ENCODE measurements at regions not wholly inside any gene's neighbourhood (a gene's known extent, or its start where the extent isn't known, plus 50 kb on each side); places are given as distances from the start of the nearest gene placed in this dataset.
A peak's percentile ranks its signal among the peaks of the same experiment; 100 is the strongest.

DNA sequence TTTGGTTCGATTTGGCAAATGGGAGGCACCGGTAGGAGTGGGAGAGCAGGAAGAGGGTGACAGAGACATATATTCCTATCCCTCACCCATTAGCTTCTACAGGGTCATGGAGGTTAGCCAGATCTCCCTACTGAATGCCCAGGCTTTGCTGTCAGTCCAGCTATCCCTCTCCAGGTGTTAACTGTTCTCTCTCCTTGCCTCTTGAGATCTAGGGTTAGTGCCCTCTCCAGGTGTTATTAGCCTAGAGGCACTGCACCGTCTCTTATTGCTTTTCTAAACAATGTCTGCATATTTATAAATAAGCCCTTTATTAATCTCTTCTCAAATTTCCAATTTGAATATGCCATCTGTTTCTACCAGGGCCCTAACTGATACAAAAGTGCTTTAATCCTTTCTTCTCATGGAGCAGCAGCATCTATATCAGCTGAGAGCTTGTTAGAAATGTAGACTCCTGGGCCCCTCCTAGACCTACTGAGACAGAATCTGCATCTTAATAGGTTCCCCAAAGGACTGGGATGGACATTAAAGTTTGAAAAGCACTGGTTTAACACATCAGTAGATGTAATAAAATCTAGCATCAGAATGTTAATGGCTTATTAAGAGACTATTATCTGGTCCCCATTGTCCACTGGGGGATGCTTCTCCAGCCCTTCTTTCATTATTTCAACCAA lies 322.5 kb upstream of the SLC24A2 start:
- no peak for DNase-seq

DNA sequence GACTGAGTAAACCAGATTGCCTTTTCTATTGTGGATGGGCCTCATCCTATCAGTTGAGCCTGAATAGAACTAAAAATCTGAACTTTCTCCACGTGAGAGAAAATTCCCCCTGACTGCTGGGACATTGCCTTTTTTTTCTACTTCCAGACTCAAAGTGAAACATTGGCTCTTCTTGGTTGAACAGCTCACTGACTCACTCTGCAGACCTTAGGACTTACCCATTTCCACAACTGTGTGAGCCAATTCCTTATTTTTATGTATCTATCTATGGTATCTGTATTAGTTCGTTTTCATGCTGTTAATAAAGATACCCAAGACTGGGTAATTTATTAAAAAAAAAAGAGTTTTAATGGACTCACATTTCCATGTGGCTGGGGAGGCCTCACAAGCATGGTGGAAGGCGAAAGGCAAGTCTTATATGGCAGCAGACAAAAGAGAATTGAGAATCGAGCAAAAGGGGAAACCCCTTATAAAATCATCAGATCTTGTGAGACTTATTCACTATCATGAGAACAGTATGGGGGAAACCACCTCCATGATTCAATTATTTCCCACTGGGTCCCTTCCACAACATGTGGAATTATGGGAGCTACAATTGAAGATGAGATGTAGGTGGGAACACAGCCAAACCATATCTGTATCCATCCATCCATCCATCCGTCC lies 306.7 kb upstream of the SLC24A2 start:
- no peak for DNase-seq

DNA sequence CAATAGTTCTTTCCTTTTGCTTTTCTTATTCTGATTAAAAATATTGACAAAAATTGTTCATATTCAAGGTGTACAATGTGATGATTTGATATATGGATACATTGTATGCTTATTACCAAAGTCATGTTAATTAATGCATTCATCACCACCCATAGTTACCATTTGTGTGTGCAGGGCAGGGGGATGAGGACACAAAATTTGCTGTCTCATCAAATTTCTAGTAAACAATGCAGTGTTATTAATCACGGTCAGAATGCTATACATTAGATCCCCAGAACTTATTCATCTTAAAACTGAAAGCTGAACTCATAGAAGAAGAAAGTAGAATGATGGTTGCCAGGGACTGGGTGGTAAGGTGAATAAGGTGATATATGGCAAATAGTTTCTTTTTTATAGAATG lies 303.7 kb upstream of the SLC24A2 start:
- DNase-seq, result no peak

DNA sequence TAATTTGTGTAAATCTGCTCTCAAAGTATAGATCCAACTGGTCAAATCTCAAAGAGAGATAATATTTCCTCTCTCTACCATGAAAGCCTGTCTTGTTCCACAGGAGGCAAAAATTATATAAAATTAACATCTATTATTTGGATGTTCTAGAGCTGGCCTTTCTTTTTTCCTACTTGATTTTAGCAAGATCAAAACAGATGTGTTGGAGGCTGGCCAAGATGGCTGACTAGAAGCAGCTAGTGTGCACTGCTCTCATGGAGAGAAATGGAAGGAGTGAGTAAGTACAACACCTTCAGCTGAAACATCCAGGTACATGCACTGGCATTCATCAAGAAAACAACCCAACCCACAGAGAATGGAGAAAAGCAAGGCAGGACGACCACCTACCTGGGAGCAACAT lies 298.6 kb upstream of the SLC24A2 start:
- no peak for DNase-seq

DNA sequence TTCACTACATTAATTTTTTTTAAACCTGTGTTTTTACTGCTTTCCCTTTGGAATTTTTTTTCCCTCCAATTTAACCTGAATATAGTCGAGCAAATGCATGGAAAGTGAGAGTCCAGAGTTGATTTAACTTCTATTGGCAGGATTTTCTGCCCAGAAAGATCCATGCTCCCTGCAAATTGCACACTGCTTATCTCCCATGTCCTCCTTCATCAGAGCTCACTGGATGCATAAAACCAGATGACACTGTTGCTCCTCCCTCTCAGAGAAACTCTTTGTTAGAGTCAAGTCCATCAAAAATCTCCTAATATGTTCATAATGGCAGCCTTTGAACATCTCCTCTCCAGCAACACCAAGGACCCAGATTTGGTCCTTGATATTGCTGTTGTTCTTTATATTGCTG lies 297.0 kb upstream of the SLC24A2 start:
- DNase-seq, result no peak

DNA sequence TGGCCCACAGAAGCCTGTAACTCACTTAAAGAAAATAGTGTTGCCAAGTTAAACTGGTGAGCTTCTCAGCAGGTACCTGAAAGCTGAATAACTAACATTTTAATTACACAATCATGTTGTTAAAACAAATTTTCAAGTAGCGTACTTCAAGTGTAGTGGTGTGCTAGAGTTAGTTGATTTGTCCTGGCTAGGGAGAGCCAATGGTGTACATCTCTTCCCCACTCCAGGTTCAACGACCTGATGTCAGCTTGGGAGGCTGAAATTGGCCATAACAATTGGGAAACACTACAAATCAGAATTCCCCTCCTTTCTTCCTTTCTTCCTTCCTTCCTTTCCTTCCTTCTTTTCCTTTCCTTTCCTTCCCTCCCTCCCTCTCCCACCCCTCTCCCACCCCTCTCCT lies 295.3 kb upstream of the SLC24A2 start:
- DNase-seq, result no peak

DNA sequence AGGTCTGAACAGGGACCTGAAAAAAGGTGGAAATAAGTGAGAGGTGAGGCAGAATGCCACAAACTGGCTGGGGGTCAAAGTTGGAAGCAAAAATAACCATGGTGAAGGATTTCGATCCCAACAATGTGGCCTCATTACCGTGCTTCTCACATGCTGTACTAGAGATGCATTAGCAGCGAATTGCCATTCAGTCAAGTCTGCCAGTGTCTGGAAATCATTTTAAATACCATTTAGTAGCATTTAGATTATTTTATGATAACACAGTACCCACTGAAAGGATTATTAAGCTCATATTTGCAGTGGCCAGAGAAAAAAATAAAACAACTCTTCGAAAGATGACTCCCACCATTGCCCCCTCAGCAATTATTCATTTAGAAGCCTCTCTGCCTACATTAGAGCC lies 294.6 kb upstream of the SLC24A2 start:
- no peak for DNase-seq

DNA sequence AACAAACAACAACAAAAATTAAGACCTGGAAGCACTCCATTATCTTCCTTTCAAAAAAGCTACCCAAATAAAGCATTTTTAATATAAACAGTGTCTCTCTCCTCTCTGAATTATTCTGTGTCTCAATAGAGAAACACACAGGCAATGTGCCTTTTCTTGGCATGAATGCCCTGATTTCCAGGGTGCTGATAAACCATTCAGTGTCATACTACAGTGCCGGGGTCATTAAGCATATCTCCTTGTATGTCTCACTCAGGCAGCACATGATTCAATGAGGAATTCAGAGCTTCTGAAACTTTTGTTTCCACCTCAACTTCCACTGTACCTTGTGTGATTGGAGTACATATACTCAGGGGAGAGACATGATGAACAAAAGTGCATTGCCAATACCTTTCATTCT lies 294.0 kb upstream of the SLC24A2 start:
- DNase-seq, result no peak

DNA sequence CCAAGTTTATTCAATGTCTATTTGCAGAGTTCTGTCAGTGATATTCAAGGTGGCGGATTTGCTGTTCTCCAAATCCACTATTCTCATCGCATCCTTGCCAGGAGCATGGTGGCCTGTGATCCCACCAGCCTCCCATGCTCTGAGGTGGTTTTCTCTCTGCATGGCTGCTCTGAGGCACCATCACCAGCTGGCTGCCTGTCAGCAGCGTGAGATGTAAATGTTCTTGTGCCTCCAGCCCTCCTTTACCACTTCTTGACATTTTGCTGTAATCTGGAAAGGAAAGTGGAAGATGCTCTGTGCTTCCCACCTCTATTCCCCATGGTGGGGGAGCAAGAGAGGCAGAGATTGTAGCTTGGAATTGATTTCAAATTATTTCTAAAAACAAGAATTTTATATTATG lies 293.6 kb upstream of the SLC24A2 start:
- no peak for DNase-seq

DNA sequence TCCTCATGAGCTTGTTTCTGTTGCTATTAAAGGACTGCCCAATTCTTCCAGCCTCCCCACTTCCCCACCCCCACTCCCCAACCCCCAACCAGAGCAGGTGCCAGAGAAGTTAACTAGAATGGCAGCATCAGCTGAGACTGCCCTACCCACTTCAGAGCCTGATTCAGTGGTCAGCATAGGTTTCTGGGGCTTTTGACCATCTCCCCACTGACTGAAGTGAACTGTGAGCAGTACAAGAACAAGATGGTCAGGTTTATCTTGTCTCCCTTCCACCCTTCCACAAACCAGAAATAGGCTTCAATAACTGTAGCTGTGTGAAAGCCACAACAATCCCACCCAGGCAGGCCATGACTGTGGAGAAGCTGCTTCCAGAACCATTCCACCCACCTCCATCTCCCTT lies 289.4 kb upstream of the SLC24A2 start:
- DNase-seq, result no peak

DNA sequence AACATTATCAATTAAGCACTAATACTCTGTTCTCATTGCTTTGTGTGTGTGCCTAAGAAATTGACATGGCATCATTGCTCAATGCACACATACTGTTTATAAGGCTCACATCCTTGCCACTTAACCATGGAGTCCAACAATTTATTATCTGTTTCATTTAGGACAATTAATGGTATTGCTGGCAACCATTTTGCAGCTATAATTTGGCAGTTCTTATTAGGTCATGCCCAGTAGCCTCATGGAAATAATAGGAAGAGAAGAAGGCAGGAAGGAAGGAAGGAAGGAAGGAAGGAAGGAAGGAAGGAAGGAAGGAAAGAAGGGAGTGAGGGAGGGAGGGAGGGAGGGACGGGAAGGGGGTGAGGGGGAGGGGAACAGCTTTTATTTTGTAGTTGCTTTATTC lies 285.5 kb upstream of the SLC24A2 start:
- no peak for DNase-seq

DNA sequence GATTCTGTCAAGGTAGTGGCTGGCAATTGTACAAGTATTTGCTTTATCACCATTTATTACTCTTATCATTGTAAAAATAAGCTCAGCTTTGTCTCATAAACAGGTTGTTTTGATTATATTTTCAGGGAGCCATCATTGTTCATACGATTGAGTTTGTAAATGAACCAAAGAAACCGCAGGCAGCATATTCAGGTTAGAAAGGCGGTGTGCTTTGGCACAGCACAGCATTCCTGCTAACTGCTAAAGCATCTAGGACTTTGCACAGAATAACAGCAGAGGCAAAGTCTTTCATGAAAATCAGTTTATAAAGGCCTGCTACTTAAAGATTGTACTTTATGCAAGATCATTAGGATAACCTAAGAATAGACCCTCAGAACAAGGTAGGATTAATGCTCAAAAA lies 281.5 kb upstream of the SLC24A2 start:
- no peak for DNase-seq

DNA sequence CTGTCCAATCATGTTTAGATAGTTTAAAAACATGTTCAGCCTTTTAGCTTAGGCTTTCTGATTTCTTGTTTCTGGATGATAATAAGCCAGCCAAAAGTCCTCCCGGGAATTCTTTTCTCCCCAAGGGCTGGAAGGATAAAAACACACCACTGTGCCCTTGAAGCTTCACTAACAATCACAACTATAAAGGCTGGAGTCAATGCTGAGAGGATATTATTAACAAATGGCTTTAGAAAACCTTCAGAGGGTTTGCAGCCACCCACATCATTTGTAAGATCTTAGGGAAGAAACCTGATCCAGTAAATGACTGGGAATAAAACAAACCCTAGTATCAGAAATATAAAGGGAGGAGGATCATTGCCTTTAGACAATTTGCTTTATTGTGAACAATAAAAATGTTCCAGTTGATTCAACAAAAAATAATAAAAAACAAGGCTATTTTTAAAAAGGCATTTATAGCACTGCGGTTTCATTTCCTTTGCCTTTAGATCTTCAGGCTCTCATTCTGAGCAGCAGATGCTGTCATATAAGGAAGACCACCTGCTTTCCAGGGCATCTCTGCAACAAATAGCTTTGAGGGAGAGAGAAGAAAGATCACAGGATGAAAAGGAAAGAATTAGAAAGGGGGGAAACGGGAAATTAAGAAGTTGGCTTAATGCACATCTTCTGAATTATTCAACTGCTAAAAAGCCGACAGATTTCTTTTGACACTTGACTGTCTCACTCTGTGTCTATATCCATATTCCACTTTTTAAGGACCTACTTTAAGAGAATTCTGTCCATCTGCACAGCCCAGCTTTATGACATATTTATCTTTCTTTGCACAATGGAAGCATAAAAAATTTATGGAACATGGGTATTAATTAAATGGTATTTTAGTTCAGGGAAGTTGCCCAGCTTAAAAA lies 277.2 kb upstream of the SLC24A2 start:
- DNase-seq, result no peak

DNA sequence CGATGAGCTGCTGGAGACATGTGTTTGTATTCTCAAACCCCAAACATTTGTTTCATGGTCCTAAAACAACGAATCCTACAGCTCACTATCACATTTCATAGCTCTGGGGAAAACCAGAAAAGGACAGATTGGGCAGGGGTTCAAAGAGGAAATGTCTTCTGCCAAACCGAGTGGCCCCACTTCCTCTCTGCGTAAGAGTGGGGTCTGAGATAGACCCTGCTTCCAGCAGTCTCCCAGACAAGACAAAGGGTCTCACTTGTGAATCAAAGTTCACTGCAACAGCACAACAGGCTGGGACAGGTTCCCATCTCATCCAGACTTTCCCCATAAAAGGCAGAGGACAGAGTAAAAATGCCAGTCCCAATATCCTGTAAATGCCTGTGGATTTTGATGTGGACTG lies 276.2 kb upstream of the SLC24A2 start:
- DNase-seq, result no peak

DNA sequence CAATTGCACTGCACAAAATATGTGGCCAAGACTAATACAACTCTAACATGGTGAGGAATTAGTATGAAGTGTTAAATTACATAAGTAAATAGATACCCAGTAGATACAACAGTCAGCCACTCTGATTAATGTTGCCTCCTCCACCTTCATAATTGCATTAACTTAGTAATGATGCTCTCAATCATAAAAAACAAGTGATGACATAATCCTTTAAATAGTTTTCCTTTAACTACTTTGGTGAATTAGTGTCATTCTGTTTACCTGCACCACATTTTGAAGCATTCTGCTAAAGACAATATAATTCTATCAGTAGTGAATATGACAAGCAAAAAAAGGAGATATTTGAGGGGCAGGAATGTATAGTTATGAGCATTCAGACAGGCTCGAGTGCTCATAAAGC lies 265.9 kb upstream of the SLC24A2 start:
- DNase-seq, result no peak

DNA sequence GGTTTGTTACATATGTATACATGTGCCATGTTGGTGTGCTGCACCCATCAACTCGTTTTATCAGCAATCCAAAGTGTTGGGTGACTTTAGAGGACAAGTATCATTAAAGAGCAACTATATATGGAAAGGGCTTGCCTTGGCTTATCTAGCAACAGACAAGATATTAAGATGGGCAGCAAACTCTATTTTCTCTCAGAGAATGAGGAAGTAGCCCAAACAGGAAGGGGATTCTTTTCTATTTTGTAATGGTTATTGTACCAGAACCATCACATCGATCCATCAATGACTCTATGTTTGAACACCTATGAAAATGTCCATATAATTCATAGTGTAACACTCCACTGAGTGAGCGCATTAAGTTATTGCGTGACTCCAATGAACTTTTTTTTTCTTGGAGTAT lies 260.1 kb upstream of the SLC24A2 start:
- no peak for DNase-seq

DNA sequence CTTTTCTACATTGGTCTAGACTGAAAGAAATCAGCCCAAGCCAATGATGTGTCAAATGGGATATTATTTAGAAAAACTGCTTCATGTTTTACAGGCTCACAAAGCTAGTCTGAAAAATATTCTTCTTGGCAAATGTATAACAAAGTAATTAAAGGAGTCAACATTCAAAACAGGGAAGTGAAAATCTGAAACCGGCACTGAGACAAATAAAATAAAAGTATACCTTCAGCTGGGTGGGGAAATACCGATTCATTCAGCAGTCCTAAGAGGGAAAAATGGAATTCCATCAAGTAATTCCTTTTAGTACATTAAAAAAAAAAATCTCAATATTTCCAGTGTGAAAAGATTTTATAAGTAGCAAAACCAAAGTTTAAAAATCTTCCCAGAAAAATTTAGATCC lies 259.6 kb upstream of the SLC24A2 start:
- DNase-seq, result no peak

DNA sequence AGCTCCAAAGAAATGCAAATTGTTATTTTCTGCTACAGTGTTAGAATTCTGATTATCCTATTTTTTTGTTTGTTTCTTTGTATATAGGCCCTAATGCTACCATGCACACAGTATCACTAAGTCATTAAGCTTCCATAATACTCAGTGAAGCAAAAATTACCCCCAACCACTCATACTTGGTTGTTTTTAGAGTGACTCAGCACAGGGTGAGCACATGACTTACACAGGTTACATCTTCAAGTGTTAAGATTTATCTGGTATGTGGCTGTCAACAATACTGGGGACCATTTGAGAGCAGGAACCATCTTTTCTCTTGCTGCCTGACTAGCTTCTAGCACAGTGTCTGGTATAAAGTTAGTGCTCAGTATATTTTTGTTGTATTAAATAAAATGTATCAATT lies 255.8 kb upstream of the SLC24A2 start:
- no peak for DNase-seq

DNA sequence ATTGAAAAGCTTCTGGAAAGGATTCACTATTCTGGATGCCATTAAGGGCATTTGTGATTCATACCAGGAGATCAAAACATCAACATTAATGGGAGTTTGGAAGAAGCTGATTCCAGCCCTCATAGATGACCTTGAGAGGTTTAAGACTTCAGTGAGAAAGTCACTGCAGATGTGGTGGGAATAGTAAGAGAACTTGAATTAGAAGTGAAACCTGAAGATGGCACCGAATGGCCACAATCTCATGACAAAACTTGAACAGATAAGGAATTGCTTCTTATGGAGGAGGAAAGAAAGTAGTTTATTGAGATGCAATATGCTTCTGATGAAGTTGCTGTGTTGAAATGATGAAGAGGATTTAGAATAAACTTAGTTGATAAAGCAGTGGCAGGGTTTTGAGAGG lies 254.6 kb upstream of the SLC24A2 start:
- DNase-seq, result no peak

DNA sequence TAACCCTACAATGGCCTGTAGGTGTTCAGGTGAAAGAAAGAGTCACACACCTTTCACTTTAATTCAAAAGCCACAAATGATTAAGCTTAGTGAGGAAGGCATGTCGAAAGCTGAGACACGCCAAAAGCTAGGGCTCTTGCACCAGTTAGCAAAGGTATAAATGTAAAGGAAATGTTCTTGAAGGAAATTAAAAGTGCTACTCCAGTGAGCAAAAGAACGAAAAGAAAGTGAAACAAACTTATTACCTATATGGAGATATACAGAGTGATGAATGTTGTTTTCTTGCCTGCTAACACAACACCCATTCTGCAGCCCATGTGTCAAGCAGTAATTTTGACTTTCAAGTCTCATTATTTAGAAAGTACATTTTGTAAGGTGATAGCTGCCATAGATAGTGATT lies 254.2 kb upstream of the SLC24A2 start:
- peak in 1 of 2 donors; percentile 30 for DNase-seq

DNA sequence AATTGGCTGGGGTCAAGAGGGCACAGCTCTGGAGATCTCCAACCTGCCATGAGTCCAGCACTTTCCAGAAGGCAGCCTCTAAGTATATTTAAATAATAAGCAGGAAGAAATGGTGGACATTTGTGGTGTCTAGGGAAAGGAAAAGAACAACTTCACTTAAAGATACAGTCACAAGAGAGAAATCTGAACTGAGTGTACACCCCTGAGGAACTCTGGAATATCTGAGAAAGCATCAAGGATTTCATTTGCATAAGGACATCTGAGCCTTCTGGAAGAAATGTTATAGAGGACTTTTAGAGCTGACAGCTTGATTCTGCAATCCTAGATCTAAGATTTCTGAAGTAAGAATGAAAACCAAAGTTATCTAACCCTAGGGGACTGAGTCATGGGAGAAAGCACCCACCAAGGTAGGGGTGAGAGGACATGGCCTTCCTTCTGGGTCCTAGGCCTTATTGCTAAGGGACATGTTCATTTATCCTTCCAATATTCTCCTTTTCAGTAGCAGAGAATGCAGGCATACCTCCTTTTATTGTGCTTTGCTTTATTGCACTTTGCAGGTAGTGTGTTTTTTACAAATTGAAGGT lies 253.4 kb upstream of the SLC24A2 start:
- no peak for DNase-seq

DNA sequence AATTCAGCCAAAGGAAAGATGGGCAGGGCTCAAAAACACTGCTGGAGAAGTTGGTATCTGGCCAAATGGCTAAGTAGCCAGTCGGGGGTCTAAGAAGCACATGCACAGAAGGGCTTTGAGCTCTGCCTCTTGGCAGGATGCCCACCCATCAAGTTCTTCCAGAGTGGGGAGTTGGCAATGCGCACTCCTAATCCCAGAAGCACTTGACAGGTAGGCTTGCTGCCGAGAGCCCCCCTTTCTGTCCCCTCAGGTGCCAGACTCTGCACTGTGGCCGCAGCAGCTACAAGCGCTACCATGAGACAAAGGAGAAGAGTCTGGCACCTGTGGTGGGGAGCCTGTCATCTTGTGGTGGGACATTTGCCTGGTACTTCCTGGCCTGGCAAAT lies 252.9 kb upstream of the SLC24A2 start:
- DNase-seq, result peak; percentile 6 to 32

DNA sequence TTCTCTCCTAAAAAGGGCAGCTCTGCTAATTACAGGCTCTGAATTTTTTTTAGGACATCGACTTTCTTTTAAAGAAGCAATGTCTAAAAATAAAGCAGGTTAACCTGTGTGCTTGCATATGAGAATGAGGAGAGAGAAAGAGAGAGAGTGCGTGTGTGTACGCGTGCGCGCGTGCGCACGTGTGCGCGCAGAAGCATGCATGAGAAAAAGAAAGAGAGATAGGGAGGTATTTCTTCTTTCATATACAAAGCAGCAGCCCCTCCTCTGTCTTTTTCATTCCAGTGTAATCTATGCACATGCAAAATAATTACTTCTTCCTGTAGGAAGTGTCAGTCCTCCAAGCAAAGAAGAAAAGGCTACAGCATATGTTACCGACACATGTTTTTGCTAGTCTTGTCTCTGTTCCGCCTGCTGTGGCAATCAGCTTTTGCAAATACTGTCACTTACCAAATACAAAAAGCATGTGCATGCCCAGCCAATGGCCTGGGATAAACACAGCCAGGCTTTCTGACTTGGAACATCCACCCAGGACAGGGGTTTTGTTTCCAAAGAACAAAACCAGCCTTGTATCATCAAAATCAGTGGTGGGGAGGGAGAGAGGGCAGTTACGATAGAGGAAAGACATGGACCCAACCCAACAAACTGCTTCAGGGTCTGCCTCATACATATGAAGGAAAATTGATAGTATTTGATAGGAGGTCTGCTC lies 252.3 kb upstream of the SLC24A2 start:
- no peak for DNase-seq

All from CD4-positive, alpha-beta T cell treated with Interferon alpha-2 for 1 hour (primary cell).